Renal cortical epithelial cell (primary cell): ENCODE measurements at regions not wholly inside any gene's neighbourhood (a gene's known extent, or its start where the extent isn't known, plus 50 kb on each side); places are given as distances from the start of the nearest gene placed in this dataset.
"Not testable (repeated sequence)": the region's sequence is repeated elsewhere in the genome, so short reads cannot be mapped to it uniquely, and the experiment has no call there.

ENCODE experiments used
- DNase-seq: peaks from one replicate; pipeline ENCODE4 v3.0.0-alpha.2; 2011; ENCODE audit warnings: low read depth

DNA sequence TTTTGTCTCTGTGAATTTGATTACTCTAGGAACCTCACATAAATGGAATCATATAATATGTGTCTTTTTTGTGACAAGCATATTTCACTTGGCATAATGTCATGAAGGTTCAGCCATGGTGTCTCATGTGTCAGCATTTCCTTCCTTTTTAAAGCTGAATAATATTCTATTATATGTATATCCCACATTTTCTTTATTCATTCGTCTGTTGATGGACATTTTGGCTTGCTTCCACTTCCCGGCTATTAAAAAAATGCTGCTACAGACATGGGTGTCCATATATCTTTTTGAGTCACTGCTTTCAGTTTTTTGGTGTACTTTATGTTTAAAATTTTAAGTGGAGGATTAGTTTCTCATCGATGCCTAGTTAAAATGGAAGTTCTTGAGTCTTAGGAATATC is 59.8 kb upstream of the C5orf63 start:
- no peak for DNase-seq

DNA sequence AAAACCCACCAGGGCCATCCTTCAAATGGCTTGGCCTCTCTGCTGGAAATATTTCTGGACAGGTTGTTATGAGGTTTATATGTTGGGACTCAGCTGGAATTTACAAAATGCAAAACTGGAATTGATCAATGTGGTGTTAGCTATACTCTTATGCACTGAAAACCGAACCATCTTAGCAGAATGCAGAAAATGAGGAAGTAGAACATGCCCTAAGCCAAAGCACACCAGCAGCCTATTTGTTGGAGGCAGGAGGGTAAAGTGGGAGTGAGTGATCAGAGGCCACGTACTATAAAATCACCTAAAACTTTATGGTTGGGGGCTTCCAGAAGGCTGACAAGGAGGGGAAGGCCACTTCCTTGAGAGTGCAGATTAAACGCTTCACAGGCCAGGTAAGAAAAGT is 63.6 kb upstream of the C5orf63 start:
- DNase-seq: no peak

DNA sequence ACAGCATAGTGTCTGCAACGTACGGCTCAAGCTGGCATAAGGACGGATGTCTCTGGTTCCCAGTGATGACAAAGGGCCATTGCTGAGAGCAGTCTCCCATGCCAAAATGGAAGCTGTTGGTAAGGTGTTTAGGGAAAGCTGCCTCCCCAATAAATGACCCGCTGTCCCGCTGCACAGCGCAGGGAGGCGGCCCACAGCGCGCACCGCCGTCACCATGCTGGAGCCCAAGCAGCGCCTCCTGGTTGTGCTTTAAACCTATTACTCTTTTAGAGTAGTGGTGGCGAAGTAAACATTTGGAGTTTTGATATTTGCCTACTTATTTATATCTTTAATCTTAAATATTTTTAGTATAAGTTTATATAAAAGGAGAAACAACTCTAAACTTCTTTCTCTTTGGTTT is 70.4 kb upstream of the C5orf63 start:
- DNase-seq: no peak

DNA sequence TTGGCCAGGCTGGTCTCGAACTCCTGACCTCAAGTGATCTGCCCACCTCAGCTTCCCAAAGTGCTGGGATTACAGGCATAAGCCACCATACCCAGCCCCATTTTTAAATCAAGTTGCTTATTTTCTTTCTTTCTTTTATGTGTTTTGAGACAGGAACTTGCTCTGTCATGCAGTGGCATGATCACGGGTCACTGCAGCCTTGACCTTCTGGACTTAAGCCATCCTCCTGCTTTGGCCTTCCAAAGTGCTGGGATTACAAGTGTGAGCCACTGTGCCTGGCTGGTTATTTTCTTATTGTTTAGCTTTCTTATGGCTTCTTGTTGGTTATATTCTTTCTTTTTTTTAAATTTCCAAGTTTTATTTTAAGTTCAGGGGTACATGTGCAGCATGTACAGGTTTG is 79.7 kb upstream of the C5orf63 start:
- DNase-seq: peak; percentile 19

DNA sequence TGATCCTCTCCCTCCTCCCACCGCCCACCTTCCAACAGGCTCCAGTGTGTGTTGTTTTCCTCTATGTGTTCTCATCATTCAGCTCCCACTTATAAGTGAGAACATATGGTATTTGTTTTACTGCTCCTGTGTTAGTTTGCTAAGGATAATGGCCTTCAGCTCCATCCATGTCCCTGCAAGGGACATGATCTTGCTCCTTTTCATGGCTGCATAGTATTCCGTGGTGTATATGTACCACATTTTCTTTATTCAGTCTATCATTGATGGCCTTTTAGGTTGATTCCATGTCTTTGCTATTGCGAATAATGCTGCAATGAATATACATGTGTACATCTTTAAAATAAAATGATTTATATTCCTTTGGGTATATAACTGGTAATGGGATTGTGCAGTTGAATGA is 80.2 kb upstream of the C5orf63 start:
- no peak for DNase-seq

DNA sequence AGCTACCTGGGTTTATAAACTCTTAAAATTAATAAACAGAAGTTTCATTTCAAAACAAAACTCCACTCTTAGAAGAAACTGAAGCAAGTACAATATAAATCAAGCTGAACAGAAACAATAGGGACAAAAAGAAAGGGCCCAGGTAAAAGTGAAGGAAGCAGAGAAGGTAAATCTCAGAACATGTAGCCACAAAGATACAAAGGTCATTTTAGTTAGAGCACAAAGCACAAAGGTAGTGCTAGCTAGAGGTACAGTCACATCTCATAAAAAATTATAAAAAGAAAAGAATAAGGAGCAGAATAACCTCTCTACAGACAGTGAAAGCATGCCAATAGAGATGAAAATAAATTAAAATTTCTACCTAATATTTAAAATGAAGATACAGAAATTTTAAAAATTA is 90.4 kb upstream of the C5orf63 start:
- DNase-seq: no peak

DNA sequence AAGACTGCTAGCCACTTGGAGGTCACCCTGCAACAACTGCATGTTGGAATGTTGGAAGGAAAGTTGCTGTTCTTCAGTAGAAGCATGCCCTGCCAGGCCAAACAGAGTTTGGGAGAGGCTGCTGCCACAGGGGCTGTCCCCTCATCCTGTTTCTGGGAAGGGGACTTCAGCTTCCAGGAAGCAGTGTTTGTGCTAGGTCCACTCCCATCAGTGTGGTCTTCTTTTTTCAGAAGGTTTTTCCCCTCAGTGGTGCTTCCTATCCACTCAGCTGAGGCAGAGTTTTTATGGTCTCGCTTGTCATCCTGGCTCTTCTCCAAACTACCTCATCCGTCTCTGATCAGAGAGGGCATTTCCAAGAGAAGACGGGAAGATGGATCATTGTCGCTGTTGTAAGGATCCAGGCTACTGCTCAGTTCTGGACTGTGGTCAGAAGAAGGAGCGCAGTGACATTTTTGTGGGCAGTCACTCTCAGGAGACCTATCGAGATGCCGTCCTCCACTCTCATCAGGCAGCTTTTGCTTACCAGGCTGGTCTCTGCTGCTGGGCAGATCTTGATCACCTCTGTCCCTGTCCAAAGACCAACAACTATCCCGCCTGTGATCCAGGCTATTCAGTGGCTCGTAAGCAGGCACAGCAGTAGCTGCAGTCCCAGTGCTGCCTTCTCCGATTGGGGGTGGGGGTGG is 97.8 kb upstream of the C5orf63 start:
- no peak for DNase-seq

DNA sequence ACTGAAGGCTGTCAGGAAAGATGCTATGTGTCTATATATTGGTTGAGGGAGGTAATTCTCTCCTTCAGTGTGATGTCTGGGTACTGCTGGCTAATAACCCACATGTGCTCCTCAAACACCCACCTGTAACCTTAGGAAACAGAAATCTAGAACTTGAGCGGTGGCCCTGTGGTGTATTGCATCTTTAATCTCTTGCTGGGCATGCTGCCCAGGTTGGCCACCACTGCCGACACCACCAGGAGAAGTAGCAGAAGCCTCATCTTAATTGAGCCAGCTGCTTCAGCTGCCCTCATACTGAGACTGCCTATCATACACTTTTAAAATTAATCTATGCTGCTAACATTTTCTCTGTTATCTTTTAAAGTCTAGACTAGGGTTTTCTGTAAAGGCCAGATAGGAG is 103.5 kb upstream of the C5orf63 start:
- DNase-seq: no peak

DNA sequence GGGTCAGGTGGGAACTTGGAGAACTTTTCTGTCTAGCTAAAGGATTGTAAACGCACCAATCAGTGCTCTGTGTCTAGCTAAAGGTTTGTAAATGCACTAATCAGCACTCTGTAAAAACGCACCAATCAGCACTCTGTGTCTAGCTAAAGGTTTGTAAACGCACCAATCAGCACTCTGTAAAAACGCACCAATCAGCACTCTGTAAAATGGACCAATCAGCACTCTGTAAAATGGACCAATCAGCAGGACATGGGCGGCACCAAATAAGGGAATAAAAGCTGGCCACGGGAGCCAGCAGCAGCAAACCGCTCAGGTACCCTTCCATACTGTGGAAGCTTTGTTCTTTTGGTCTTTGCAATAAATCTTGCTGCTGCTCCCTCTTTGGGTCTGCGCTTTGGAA is 108.0 kb upstream of the MEGF10 start:
- DNase-seq: not testable (repeated sequence)

DNA sequence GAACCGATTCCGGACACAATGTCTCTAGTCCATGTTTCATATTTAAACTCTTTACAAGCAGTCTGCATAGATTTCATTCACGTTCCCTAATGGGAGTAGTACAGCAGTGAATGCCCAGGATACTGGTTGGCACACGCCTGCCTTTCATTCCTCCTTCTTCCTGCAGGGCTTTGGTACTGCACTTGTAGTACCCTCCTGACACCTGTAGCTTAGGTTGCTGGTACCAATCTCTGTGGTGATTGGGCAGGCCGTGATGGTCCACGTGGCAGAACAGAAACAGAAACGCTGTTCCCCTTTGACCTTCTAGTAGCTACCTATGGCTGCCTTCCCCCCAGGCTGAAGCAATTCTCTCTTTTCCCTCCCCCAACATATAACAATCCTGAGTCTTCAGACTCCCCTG is 107.3 kb upstream of the MEGF10 start:
- no peak for DNase-seq

DNA sequence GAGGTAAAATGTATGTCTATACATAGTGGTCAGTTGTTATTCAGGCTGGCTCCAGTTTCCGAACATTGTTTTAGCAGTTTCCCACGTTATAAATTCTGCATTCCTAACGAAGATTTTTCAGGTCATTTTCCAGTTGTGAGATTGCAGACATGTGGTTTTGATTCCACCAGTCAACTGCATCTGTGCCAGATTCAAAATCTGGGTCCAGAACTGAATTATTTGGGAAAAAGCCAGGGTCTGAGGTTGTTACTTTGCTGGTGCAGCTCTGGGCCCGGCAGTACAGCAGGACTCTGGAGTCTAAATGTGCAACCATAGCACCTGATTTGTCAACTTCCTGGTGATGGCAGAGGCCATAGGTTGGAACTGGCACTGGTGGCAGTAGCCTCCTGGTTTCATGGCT is 105.7 kb upstream of the MEGF10 start:
- DNase-seq: no peak

DNA sequence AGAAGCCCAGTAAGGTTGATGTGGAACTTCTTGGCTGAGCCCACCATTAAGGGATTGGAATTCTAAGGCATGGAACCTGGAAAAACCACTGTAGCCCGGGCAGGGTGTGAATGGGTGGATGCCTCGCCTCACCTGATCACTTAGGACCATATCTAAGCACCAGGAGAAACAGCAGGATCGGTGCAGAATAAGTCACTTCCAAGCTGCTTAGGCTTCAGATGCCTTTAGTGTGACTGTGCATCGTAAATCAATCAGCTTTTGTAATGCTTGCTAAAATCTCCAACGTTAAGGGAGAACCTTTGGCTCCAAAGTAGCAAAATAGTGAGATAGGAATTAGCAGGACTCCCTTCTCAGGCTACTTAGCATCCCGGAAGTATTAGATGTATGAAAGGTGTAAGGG is 103.9 kb upstream of the MEGF10 start:
- peak; percentile 23 for DNase-seq

DNA sequence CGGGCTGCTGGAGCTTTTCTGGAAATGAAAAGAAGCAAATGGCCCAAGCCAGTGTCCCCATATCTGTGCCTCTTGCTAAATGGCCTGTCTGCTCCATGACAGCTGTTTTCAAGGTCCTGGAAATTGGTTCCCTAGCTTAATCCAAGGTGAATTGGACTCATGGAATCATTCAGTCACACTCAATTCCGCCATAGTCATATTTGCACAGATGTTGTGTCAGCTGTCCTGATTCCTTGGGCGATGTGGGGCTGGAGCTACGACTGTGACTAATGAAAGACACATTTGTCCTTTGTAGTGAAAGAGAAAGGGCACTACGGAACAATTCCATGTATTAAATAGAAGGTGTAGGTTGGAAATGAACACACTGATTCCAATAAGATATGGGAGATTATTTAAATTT is 102.9 kb upstream of the MEGF10 start:
- no peak for DNase-seq

DNA sequence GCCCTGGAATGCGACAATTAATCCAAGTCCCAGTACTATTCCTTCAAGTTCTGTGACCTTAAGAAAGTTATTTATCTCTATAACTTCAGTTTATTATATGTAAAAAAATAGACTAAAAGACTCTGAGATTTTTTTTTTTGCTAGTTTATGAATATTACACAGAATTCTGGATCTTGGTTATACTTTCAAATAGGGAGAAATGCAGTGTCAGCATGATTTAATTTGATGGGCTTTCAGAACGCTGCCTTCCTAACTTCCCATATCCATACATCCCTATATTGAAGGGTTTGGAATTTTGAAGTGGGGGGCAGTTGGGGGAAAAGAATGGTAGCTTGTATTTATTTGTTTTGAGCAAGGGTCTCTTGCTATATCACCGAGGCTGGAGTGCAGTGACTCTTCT is 98.4 kb upstream of the MEGF10 start:
- DNase-seq: no peak

DNA sequence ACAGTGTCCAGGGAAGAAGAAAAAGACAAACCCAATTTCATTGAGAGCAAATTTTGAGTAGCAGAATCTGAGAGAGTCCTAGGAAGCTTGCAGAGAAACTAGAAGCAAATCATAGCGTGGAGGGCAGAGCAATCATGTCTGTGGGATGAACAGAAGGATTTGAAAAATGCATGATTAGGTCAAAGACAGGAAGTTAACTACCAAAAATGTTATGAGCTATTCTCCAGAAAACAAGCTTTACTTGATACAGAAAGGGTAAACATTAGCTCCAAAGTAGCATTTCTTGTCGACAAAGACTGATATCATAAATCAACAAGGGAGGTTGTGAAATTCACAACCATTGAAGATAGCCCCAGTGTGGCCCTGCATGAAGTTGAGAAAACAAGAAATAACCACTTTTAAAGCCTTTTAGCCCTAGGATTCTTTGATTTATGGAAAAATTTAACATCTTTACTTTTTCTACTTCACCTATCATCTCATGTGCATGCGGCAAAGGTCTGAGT is 97.7 kb upstream of the MEGF10 start:
- no peak for DNase-seq

DNA sequence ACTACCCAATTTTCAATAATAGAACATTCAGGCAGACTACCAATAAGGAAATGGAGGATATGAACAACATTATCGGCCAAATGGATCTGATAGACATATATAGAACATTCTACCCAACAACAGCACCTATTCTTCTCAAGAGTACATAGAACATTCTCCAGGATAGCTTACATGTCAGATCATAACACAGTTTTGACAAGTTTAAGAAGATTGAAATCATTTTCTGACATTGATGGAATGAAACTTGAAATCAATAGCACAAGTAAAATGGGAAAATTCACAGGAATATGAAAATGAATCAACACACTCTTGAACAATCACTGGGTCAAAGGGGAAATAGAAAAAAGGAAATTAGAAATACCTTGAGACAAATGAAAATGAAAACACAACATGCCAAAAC is 94.6 kb upstream of the MEGF10 start:
- DNase-seq: no peak

DNA sequence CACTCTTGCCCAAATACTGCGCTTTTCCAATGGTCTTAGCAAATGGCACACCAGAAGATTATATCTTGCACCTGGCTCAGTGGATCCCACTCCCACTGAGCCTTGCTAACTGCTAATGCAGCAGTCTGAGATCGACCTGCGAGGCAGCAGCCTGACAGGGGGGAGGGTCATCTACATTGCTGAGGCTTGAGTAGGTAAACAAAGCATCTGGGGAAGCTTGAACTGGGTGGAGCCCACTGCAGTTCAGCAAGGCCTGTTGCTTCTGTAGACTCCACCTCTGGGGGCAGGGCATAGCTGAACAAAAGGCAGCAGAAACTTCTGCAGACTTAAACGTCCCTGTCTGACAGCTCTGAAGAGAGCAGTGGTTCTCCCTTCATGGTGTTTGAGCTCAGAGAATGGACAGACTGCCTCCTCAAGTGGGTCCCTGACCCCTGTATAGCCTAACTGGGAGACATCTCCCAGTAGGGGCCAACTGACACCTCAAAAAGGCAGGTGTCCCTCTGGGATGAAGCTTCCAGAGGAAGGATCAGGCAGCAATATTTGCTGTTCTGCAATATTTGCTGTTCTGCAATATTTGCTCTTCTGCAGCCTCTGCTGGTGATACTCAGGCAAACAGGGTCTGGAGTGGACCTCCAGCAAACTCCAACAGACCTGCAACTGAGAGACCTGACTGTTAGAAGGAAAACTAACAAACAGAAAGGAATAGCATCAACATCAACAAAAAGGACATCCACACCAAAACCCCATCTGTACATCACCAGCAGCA is 93.0 kb upstream of the MEGF10 start:
- not testable (repeated sequence) for DNase-seq

DNA sequence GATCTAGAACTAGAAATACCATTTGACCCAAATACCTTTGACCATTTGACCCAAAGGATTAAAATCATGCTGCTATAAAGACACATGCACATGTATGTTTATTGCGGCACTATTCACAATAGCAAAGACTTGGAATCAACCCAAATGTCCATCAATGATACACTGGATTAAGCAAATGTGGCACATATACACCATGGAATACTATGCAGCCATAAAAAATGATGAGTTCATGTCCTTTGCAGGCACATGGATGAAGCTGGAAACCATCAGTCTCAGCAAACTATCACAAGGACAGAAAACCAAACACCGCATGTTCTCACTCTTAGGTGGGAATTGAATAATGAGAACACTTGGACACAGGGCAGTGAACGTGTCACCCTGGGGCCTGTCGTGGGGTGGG is 87.9 kb upstream of the MEGF10 start:
- DNase-seq: not testable (repeated sequence)

DNA sequence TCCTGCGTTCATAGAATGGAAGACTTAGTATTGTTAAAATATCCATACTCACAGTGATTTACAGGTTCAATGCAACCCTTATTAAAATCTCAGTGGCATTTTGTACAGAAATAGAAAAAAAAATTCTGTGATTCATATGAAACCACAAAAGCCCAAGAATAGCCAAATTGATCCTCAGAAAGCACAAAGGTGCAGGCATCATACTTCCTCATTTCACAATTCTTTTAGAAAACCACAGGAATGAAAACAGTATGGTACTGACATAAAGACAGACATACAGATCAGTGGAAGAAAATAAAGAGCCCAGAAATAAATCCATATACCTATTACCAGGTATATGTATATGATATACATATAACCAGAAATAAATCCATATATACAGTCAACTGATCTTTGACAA is 86.8 kb upstream of the MEGF10 start:
- peak; percentile 55 for DNase-seq

DNA sequence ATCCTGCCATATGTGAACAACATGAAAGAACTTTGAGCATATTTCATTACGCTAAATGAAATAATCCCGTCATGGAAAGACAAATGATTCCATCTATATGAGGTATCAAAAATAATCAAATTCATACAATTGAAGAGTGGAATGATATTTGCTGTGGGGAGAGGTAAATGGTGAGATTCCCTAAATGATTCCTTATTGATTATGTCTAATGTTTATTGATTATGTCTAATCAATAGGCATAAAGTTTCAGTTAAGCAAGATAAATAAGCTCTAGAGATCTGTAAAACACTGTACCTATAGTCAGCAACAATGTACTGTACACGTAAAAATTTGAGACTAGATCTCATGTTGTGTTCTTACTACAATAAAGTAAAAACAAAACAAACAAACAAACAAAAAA is 85.4 kb upstream of the MEGF10 start:
- no peak for DNase-seq

DNA sequence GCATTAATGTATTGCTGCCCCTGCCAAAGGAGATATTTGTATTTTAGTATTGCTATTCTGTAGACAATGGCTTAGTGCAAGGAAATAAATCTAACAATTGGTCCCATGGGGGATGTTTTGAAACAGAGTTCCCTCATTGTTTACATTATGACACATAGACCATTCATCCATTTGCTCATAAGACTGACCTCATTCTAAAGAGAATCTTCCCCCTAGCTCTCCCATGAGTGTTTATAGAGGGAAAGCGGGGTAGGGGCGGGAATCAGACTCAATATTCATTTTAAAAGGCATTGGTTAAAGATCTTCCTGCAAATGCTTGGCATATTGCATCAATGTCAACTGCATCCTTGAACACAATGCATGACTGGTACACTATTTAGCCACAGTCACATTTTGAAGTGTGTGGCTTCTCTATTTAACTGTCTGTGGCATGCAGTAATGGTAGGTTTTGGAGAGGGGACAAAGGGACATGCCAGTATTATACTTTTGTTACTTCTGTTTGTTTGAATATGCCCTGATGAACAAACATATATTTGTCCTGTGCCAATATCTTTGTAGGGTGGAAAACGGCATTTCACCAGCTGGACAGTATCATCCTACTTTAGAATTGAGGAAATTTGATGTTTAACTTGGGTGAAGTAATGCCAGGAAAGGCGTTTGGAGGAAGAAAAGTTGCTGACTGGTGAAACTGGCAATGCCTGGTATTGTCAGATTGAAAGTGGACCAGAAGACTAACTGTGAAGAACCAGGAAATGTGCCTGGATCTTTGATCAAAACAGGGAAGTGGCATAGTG is 84.1 kb upstream of the MEGF10 start:
- DNase-seq: peak; percentile 90

DNA sequence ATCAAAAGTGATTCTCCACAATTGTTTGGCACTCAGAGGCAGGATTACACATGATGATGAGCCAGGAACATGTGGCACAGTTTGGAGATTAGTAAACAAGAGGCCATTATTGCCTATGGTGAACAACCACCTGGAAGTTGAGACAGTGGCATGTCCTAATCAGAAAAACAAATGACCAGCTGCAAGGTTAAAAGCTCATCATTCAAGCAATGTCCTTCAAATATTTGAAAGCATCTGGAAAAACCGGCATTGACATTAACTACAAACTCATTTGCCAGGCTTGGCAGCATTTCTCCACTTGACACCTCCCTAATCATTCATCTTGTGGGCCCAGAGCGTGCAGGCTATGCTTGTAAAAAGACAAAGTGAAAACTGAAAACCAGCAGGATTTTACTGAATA is 80.6 kb upstream of the MEGF10 start:
- DNase-seq: no peak

DNA sequence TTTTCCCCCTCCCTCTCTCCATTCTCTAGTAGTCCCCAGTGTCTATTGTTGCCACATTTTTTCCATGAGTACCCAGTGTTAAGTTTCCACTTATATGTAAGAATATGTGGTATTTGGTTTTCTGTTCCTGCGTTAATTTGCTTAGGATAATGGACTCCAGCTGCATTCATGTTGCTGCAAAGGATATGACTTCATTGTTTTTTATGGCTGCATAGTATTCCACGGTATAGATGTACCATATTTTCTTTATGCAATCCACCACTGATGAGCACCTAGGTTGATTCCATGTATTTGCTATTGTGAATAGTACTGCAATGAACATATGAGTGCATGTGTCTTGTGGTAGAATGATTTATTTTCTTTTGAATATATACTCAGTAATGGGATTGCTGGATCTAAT is 77.4 kb upstream of the MEGF10 start:
- DNase-seq: no peak
